ENCODE measurements at regions not wholly inside any gene's neighbourhood (a gene's known extent, or its start where the extent isn't known, plus 50 kb on each side); places are given as distances from the start of the nearest gene placed in this dataset.

DNA sequence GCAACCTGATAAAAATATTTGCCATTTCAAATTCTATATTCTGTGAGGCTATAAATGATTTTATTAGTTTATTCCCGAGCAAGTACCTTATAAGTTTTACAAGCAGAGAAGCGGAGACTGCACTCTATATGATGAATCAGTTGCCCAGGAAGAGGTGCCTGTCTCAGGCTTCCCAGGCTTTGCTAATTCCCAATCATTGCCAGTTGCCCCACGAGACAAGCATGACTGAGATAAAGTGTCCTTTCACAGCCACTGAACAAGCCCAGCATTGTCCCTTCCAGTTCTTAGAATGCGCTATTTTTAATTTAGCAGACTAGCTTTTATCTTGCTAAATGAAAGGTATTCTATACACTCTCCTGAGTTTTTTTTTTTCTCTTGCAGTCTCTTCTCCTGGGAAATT, 260.7 kb downstream of the ALDH8A1 start:
- no peaks in the 10 kb centered on the region for H3K4me1 ChIP-seq
- H3K27me3 ChIP-seq, result no peaks in the 10 kb centered on the region
- no peak overlapping the region for H3K4me3 ChIP-seq
- DNase-seq, result no peak
- no peaks in the 10 kb centered on the region for H3K36me3 ChIP-seq
- H3K9ac ChIP-seq (ENCODE audit: low read depth in 2 of 2, low read length in 2 of 2), result no peak overlapping the region
- intact Hi-C loops (cut with DNase I), result no loop called here
- no peaks in the 10 kb centered on the region for H3K9me3 ChIP-seq
- TF ChIP-seq, protein P1, sequence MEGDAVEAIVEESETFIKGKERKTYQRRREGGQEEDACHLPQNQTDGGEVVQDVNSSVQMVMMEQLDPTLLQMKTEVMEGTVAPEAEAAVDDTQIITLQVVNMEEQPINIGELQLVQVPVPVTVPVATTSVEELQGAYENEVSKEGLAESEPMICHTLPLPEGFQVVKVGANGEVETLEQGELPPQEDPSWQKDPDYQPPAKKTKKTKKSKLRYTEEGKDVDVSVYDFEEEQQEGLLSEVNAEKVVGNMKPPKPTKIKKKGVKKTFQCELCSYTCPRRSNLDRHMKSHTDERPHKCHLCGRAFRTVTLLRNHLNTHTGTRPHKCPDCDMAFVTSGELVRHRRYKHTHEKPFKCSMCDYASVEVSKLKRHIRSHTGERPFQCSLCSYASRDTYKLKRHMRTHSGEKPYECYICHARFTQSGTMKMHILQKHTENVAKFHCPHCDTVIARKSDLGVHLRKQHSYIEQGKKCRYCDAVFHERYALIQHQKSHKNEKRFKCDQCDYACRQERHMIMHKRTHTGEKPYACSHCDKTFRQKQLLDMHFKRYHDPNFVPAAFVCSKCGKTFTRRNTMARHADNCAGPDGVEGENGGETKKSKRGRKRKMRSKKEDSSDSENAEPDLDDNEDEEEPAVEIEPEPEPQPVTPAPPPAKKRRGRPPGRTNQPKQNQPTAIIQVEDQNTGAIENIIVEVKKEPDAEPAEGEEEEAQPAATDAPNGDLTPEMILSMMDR (IDR thresholded peaks at IDR 0.05), result no peak
- no peak overlapping the region for H3K27ac ChIP-seq

DNA sequence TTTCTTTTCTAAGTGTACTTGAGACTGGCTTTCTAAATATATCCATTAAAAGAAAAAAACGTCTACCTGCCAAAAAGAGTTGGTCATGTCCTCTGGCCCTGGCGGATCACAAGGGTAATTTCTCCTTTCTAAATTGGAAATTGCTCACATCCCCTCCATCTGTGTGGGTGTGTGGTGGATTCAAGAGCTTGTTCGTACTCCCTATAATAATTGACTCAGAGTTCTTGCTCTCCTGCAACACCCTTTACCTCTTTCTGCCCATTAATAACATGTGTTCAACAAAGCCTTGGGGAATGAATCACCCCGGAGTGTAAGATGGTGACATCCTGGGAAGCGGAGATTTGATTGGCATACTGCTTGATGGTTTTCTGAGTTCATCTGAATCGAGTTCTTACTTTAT, 263.8 kb downstream of the ALDH8A1 start:
- Histone ChIP-seq H3K27ac (no peak overlapping the region), H3K36me3 (no peaks in the 10 kb centered on the region), H3K4me1 (no peaks in the 10 kb centered on the region), H3K27me3 (no peaks in the 10 kb centered on the region), H3K4me3 (no peak overlapping the region), H3K9ac (ENCODE audit: low read depth in 2 of 2, low read length in 2 of 2) (no peak overlapping the region), H3K9me3 (no peaks in the 10 kb centered on the region)
- no peak for DNase-seq
- intact Hi-C loops (cut with DNase I), result no loop called here
- TF ChIP-seq, protein P1 (IDR thresholded peaks at IDR 0.05), result no peak

DNA sequence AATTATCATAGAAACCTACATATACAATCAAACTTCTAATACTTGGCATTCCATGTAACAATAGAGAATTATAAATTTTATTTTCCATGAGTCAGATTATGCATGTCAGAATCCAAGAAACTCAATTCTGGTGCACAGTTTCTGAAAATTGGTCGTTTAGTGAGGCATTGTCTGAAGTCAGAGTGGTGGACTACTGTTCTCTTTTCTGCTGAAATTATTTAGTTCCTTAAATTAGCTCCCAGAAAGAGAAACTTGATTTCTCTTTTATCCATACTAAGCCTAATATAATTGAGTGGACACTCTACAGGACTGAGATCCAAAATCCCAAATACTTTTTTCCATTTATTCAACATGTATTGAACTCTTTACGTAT, 265.5 kb downstream of the ALDH8A1 start:
- intact Hi-C loops (cut with DNase I), result no loop called here
- no peak for DNase-seq

DNA sequence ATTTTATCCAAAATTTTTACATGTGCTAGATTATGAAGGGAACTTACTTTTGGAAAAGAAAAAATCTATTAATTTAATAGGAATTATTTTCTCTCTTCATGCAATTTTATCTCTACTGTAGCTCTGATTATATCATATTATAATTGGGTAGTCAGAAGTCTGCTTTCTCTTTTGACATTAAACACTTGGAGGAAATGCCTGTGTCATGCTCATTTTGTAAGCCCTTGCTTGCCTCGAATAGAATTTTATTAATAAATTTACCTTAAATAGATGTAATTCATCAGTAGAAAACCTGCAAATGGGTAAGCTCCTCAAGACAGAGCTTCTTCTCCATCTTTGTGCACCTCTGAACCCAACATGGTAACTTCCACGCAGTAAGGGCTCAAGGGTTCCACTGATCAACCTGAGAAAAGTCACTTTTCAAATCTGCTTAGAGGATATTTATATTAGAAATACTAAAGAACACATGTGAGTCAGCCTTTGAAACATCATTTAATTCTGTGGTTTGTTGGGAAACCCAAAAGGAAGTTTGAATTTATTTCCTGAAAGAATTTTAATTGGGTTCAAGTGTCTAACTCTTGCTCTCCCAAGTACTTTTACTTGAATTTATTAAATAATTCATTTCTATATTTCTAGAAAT, 266.0 kb downstream of the ALDH8A1 start:
- Histone ChIP-seq H3K27me3 (no peaks in the 10 kb centered on the region), H3K4me1 (peaks cover 4% of the 10 kb centered on the region), H3K27ac (no peak overlapping the region), H3K4me3 (no peak overlapping the region), H3K9me3 (no peaks in the 10 kb centered on the region), H3K9ac (ENCODE audit: low read depth in 2 of 2, low read length in 2 of 2) (no peak overlapping the region), H3K36me3 (no peaks in the 10 kb centered on the region)
- DNase-seq, result no peak
- intact Hi-C loops (cut with DNase I), result no loop called here
- TF ChIP-seq, protein P1 (IDR thresholded peaks at IDR 0.05), result no peak

More for the DNA sequence above, 265.5 kb downstream of the ALDH8A1 start:
- TF ChIP-seq, protein P1 (IDR thresholded peaks at IDR 0.05), result no peak
- H3K27ac ChIP-seq, result no peak overlapping the region
- H3K27me3 ChIP-seq, result no peaks in the 10 kb centered on the region
- no peaks in the 10 kb centered on the region for H3K9me3 ChIP-seq
- H3K9ac ChIP-seq (ENCODE audit: low read depth in 2 of 2, low read length in 2 of 2), result no peak overlapping the region
- no peaks in the 10 kb centered on the region for H3K36me3 ChIP-seq
- H3K4me3 ChIP-seq, result no peak overlapping the region
- no peaks in the 10 kb centered on the region for H3K4me1 ChIP-seq

DNA sequence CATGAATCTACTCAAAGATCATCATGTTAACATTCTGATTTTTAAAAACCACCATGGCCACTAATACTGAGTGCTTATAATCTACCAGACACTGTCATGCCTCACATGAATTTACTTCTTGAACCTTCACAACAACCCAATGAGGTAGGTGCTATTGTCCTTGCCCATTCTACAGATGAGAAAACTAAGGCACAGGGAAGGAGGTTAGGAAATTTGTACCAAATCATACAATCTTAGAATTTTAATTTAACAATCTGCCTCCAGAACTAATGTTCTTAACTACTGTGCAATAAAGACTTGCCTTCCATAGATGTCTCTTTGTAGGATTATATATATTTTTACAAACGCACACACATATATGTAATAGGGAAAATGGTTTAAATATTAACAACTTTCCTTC, 269.5 kb downstream of the ALDH8A1 start:
- Histone ChIP-seq H3K36me3 (no peaks in the 10 kb centered on the region), H3K27me3 (no peaks in the 10 kb centered on the region), H3K27ac (no peak overlapping the region), H3K9ac (ENCODE audit: low read depth in 2 of 2, low read length in 2 of 2) (no peak overlapping the region), H3K4me1 (peaks cover 5% of the 10 kb centered on the region), H3K9me3 (no peaks in the 10 kb centered on the region), H3K4me3 (no peak overlapping the region)
- TF ChIP-seq, protein P1 (IDR thresholded peaks at IDR 0.05), result no peak
- no peak for DNase-seq
- intact Hi-C loops (cut with DNase I), result no loop called here

All from colonic mucosa (tissue), 4 donors.